Keratinocyte (primary cell): ENCODE measurements at regions not wholly inside any gene's neighbourhood (a gene's known extent, or its start where the extent isn't known, plus 50 kb on each side); places are given as distances from the start of the nearest gene placed in this dataset.

Experiments
- DNase-seq: peaks from one replicate; pipeline ENCODE4 v3.0.0-alpha.2; 2011; ENCODE audit warnings: low read depth, missing footprints, low spot score
- FAIRE-seq: peaks from 2 replicates; lab custom pipeline; 2011; peaks lifted over from hg19 to GRCh38; lab: Jason Lieb, UNC
- H2AFZ ChIP-seq: 2 replicates; pipeline ENCODE4 v1.6.0; 2012; ENCODE audit warnings: low read length, control low read depth, inconsistent platforms; ENCODE audit not compliant: control insufficient read depth
- H3K27ac ChIP-seq: 2 replicates; pipeline ENCODE4 v1.5.1; 2011; ENCODE audit warnings: low read length; ENCODE audit not compliant: control insufficient read depth, insufficient read depth
- H3K27me3 ChIP-seq: 3 replicates; pipeline ENCODE4 v1.6.0; 2011; ENCODE audit warnings: low read length; ENCODE audit not compliant: control insufficient read depth, insufficient read depth; ENCODE audit errors: extremely low read depth
- H3K36me3 ChIP-seq, 2 experiments: 2 replicates in 1 of 2; 3 replicates in 1 of 2; pipeline ENCODE4 v1.5.1; 2011; ENCODE audit warnings: low read length in 2 of 2, mild to moderate bottlenecking in 1 of 2; ENCODE audit not compliant: control insufficient read depth in 2 of 2, insufficient read depth in 2 of 2; ENCODE audit errors: extremely low read depth in 1 of 2
- H3K4me1 ChIP-seq: 3 replicates; pipeline ENCODE4 v1.5.1; 2011; ENCODE audit warnings: low read length; ENCODE audit not compliant: control insufficient read depth, insufficient read depth; ENCODE audit errors: extremely low read depth
- H3K4me2 ChIP-seq: 3 replicates; pipeline ENCODE4 v1.6.0; 2011; ENCODE audit warnings: low read depth, low read length; ENCODE audit not compliant: control insufficient read depth, insufficient read depth; ENCODE audit errors: extremely low read depth
- H3K4me3 ChIP-seq, 3 experiments: fragments of 200-600 bp in 1 of 3; sonication (generic) in 1 of 3; 2 replicates in 2 of 3; 3 replicates in 1 of 3; pipeline ENCODE4 v1.5.1; 2011 to 2016; ENCODE audit warnings: low read length in 3 of 3, mild to moderate bottlenecking in 3 of 3, control low read depth in 2 of 3, inconsistent platforms in 1 of 3, low read depth in 1 of 3, mixed read lengths in 1 of 3, mixed run types in 1 of 3, moderate library complexity in 1 of 3; ENCODE audit not compliant: control insufficient read depth in 2 of 3, insufficient read depth in 2 of 3; ENCODE audit errors: extremely low read depth in 1 of 3
- H3K79me2 ChIP-seq: 2 replicates; pipeline ENCODE4 v1.6.0; 2012; ENCODE audit warnings: low read length; ENCODE audit not compliant: control insufficient read depth, insufficient read depth
- H3K9ac ChIP-seq: 3 replicates; pipeline ENCODE4 v1.6.0; 2011; ENCODE audit warnings: low read length; ENCODE audit not compliant: control insufficient read depth, insufficient read depth; ENCODE audit errors: extremely low read depth
- H3K9me1 ChIP-seq: 3 replicates; pipeline ENCODE4 v1.6.0; 2011; ENCODE audit warnings: low read length; ENCODE audit not compliant: control insufficient read depth, insufficient read depth; ENCODE audit errors: extremely low read depth
- H3K9me3 ChIP-seq: 2 replicates; pipeline ENCODE4 v1.5.1; 2012; ENCODE audit warnings: low read depth, low read length; ENCODE audit not compliant: control insufficient read depth
- H4K20me1 ChIP-seq: 3 replicates; pipeline ENCODE4 v1.6.0; 2011; ENCODE audit warnings: low read length; ENCODE audit not compliant: control insufficient read depth, insufficient read depth; ENCODE audit errors: extremely low read depth
- CTCF ChIP-seq, 3 experiments: IDR thresholded peaks in 1 of 3; conservative IDR thresholded peaks in 1 of 3; optimal IDR thresholded peaks in 1 of 3; 2 replicates in 2 of 3; 3 replicates in 1 of 3; pipeline versions ENCODE3 to v1.5.1; 2011; ENCODE audit warnings: low read length in 3 of 3, mild to moderate bottlenecking in 3 of 3, moderate library complexity in 2 of 3, control low read depth in 1 of 3, inconsistent platforms in 1 of 3; ENCODE audit not compliant: insufficient read depth in 2 of 3; ENCODE audit errors: extremely low read depth in 1 of 3
- EZH2 ChIP-seq: IDR thresholded peaks from one replicate; pipeline ENCODE4 v1.6.1; 2012; ENCODE audit warnings: inconsistent platforms, mild to moderate bottlenecking, low read length, moderate library complexity
- dilution Hi-C: fragments of 300-500 bp; cut with MboI; formaldehyde crosslinking; loops from one replicate; pipeline ENCODE4 v1.7.0; 2020; ENCODE audit warnings: low sequenced_read_pairs; ENCODE audit not compliant: extremely low pct_ligation_motif_present

- Histone ChIP-seq H4K20me1 (no peaks in the 10 kb centered on the region), H3K4me3 (no peak overlapping the region), H3K9me3 (no peaks in the 10 kb centered on the region), H3K4me2 (no peak overlapping the region), H2AFZ (no peak overlapping the region), H3K27me3 (no peaks in the 10 kb centered on the region), H3K4me1 (no peaks in the 10 kb centered on the region), H3K27ac (no peak overlapping the region), H3K9me1 (no peaks in the 10 kb centered on the region), H3K9ac (no peak overlapping the region), H3K36me3 (no peaks in the 10 kb centered on the region), H3K79me2 (no peaks in the 10 kb centered on the region)
- no peak for TF ChIP-seq CTCF (optimal IDR thresholded peaks at IDR 0.05 in 1 of 3, IDR thresholded peaks at IDR 0.05 in 1 of 3, conservative IDR thresholded peaks at IDR 0.05 in 1 of 3; ENCODE audit: extremely low read depth in 1 of 3, insufficient read depth in 2 of 3, low read length in 3 of 3)
- no peak for TF ChIP-seq EZH2
- dilution Hi-C loops, result no loop called here
- no peak for FAIRE-seq
- DNase-seq, result no peak
Observed at GRCh38 chr2:187803816-187804215, 249.6 kb upstream of the TFPI start.

- Histone ChIP-seq H4K20me1 (no peaks in the 10 kb centered on the region), H3K4me1 (no peaks in the 10 kb centered on the region), H3K9me3 (no peaks in the 10 kb centered on the region), H3K9me1 (no peaks in the 10 kb centered on the region), H2AFZ (no peak overlapping the region), H3K27me3 (no peaks in the 10 kb centered on the region), H3K4me3 (no peak overlapping the region), H3K36me3 (no peaks in the 10 kb centered on the region), H3K79me2 (no peaks in the 10 kb centered on the region), H3K9ac (no peak overlapping the region), H3K27ac (no peak overlapping the region), H3K4me2 (no peak overlapping the region)
- DNase-seq, result no peak
- no peak for TF ChIP-seq CTCF (optimal IDR thresholded peaks at IDR 0.05 in 1 of 3, IDR thresholded peaks at IDR 0.05 in 1 of 3, conservative IDR thresholded peaks at IDR 0.05 in 1 of 3; ENCODE audit: extremely low read depth in 1 of 3, insufficient read depth in 2 of 3, low read length in 3 of 3)
- no peak for TF ChIP-seq EZH2
- dilution Hi-C loops, result no loop called here
- FAIRE-seq, result no peak
Observed at GRCh38 chr2:187815113-187815512, 260.9 kb upstream of the TFPI start.
